Right lobe of liver (tissue), 6 donors: ENCODE measurements at regions not wholly inside any gene's neighbourhood (a gene's known extent, or its start where the extent isn't known, plus 50 kb on each side); places are given as distances from the start of the nearest gene placed in this dataset.

Experiments used
- ATAC-seq, 4 donors: fragments of 200-7000 bp; cut with Tn5 transposase; one replicate each; pipeline ENCODE4 v1.9.1; 2020; ENCODE audit warnings: mild to moderate bottlenecking in 4 of 4, moderate library complexity in 4 of 4
- DNase-seq, 3 donors: peaks; one replicate each; pipeline ENCODE4 v3.0.0-alpha.2; 2020
- H3K27ac ChIP-seq, 3 donors: fragments of 200-600 bp; one replicate each; pipeline ENCODE4 v1.8.0; 2022
- H3K27me3 ChIP-seq, 2 donors: fragments of 200-600 bp; one replicate each; pipeline ENCODE4 v1.8.0; 2022
- H3K36me3 ChIP-seq, 4 donors: fragments of 200-600 bp; sonication (generic) in 1 of 4; one replicate each; pipeline versions ENCODE4 v1.5.1 to v1.8.0; 2017 to 2022; ENCODE audit warnings: control low read depth in 1 of 4
- H3K4me1 ChIP-seq, 4 donors: fragments of 200-600 bp; sonication (generic) in 1 of 4; one replicate each; pipeline versions ENCODE4 v1.5.1 to v1.8.0; 2017 to 2022; ENCODE audit warnings: control low read depth in 1 of 4
- H3K4me3 ChIP-seq, 3 donors: fragments of 200-600 bp; one replicate each; pipeline ENCODE4 v1.8.0; 2022
- H3K9me3 ChIP-seq, 4 donors: fragments of 200-600 bp; sonication (generic) in 1 of 4; one replicate each; pipeline versions ENCODE4 v1.5.1 to v1.8.0; 2017 to 2022; ENCODE audit warnings: control low read depth in 1 of 4
- CTCF ChIP-seq, 4 donors: fragments of 200-600 bp in 3 of 4; fragments of 450-650 bp in 1 of 4; IDR thresholded peaks; one replicate each; pipeline versions ENCODE4 v1.5.1 to v1.8.0; 2016 to 2022; ENCODE audit warnings: antibody characterized with exemption in 4 of 4, mild to moderate bottlenecking in 2 of 4
- POLR2A ChIP-seq: fragments of 450-650 bp; IDR thresholded peaks from one replicate; pipeline ENCODE4 v1.6.1; 2017; ENCODE audit warnings: antibody characterized with exemption, mild to moderate bottlenecking
- WGBS: methylation state at CpG from one replicate; pipeline ENCODE4 v1.1.6; 2018; ENCODE audit warnings: low coverage, low lambda C conversion rate; ENCODE audit not compliant: insufficient coverage; ENCODE audit errors: missing lambda C conversion rate; 5-methylcytosine and 5-hydroxymethylcytosine counted together
- intact Hi-C, 2 donors: fragments of 100-400 bp; cut with DNase I; formaldehyde crosslinking; loops; one replicate each; pipeline versions ENCODE4 v1.11.2 to v1.14.1; 2022
- donor health status: DM: no; HTN: yes; CAD: no.
- donor health status: DM: no; HTN: no; CAD: no.
- donor health status: DM: no; HTN: no; CAD: no.
- donor health status: DM: no; HTN: yes; CAD: no.
- donor health status: DM: no; HTN: yes; CAD: no.

- Histone ChIP-seq H3K9me3 (no peaks in the 10 kb centered on the region), H3K27ac (no peak overlapping the region), H3K36me3 (no peaks in the 10 kb centered on the region), H3K4me3 (no peak overlapping the region), H3K27me3 (no peaks in the 10 kb centered on the region), H3K4me1 (no peaks in the 10 kb centered on the region)
- intact Hi-C loops = no loop called here
- DNase-seq = no peak
- TF ChIP-seq POLR2A (no peak), CTCF (IDR thresholded peaks at IDR 0.05) (no peak)
- WGBS = 100% methylated on average over 1 of the region's 1 CpG
- ATAC-seq = no peak
Observed at GRCh38 chr3:31445701-31446100, 87.0 kb upstream of the STT3B start.

GRCh38 chr3:31448035-31448881 lies 84.5 kb upstream of the STT3B start:
- no peaks in the 10 kb centered on the region for H3K4me1 ChIP-seq
- ATAC-seq (peak; percentile 74 to 88 (median 80)), DNase-seq (peak; percentile 38 to 59 (median 51))
- H3K9me3 ChIP-seq = no peaks in the 10 kb centered on the region
- no peaks in the 10 kb centered on the region for H3K36me3 ChIP-seq
- WGBS = no CpG with 5 or more reads among the region's 1 CpG
- no peak overlapping the region for H3K4me3 ChIP-seq
- TF ChIP-seq CTCF (IDR thresholded peaks at IDR 0.05) (peak; percentile 47 to 79 (median 60)), POLR2A (no peak)
- intact Hi-C loops = no loop called here
- no peaks in the 10 kb centered on the region for H3K27me3 ChIP-seq
- H3K27ac ChIP-seq = no peak overlapping the region

- TF ChIP-seq CTCF (IDR thresholded peaks at IDR 0.05) (no peak), POLR2A (no peak)
- no peaks in the 10 kb centered on the region for H3K9me3 ChIP-seq
- no peak overlapping the region for H3K4me3 ChIP-seq
- intact Hi-C loops = no loop called here
- H3K27me3 ChIP-seq = no peaks in the 10 kb centered on the region
- WGBS = 86% methylated on average over 1 of the region's 1 CpG
- no peak for DNase-seq
- H3K4me1 ChIP-seq = no peaks in the 10 kb centered on the region
- no peaks in the 10 kb centered on the region for H3K36me3 ChIP-seq
- H3K27ac ChIP-seq = no peak overlapping the region
- ATAC-seq = no peak
Observed at GRCh38 chr3:31448882-31449243, 83.9 kb upstream of the STT3B start.

- TF ChIP-seq CTCF (IDR thresholded peaks at IDR 0.05) (no peak), POLR2A (no peak)
Observed at GRCh38 chr3:31449318-31449717, 83.4 kb upstream of the STT3B start.

More at GRCh38 chr3:31449318-31449717, 83.4 kb upstream of the STT3B start:
- Histone ChIP-seq H3K27ac (no peak overlapping the region), H3K4me3 (no peak overlapping the region), H3K4me1 (no peaks in the 10 kb centered on the region), H3K27me3 (no peaks in the 10 kb centered on the region), H3K9me3 (no peaks in the 10 kb centered on the region), H3K36me3 (no peaks in the 10 kb centered on the region)
- no peak for DNase-seq
- ATAC-seq = no peak
- WGBS = 23% methylated on average over 1 of the region's 1 CpG
- intact Hi-C loops = no loop called here
